ENCODE measurements at regions not wholly inside any gene's neighbourhood (a gene's known extent, or its start where the extent isn't known, plus 50 kb on each side); places are given as distances from the start of the nearest gene placed in this dataset.

GRCh38 chr20:40547483-40548091, 141.4 kb downstream of the MAFB start:
- no peak for DNase-seq (ENCODE audit: extremely low read depth, low read depth)
- TF ChIP-seq, protein P1, sequence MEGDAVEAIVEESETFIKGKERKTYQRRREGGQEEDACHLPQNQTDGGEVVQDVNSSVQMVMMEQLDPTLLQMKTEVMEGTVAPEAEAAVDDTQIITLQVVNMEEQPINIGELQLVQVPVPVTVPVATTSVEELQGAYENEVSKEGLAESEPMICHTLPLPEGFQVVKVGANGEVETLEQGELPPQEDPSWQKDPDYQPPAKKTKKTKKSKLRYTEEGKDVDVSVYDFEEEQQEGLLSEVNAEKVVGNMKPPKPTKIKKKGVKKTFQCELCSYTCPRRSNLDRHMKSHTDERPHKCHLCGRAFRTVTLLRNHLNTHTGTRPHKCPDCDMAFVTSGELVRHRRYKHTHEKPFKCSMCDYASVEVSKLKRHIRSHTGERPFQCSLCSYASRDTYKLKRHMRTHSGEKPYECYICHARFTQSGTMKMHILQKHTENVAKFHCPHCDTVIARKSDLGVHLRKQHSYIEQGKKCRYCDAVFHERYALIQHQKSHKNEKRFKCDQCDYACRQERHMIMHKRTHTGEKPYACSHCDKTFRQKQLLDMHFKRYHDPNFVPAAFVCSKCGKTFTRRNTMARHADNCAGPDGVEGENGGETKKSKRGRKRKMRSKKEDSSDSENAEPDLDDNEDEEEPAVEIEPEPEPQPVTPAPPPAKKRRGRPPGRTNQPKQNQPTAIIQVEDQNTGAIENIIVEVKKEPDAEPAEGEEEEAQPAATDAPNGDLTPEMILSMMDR (IDR thresholded peaks at IDR 0.05; ENCODE audit: low read depth, low read length): no peak

DNA sequence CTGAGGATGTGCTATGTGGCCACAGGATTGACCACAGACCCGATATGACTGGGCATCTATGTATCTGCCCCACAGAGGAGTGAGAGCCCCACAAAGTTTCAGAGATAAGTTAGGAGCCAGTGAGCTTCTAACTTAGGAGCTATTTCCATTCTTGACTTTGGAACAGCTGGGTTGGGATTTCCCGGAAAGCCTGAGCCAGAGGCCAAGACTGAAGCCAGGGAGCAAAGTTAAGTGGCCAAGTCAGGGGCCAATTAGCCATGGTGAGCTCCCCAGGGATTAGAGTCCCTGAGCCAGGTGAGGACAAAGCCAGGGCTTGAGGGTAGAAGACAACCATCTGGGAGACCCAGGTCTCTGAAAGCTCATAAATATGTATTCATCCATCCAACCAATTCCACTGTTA, 143.6 kb downstream of the MAFB start:
- TF ChIP-seq, protein P1 (IDR thresholded peaks at IDR 0.05; ENCODE audit: low read depth, low read length): no peak
- no peak for DNase-seq (ENCODE audit: extremely low read depth, low read depth)

DNA sequence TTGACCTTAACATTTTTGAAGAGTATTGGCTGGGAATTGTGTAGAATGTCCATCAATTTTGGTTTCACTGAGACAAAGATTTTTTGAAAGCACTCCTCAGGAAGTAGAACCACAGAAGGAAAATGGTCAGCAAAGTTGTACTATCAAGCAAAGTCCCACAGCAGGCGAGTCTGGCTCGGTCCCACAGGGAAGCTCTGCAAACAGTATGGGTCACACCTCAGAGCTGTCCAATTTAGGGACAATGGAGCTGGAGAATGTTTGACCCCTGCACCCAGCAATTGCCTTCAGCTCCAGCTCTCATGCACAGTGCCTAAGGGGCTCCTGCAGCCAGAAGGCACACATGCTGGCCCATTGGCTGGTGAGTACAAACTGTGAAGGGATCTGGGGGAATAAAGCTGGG, 147.0 kb downstream of the MAFB start:
- TF ChIP-seq, protein P1 (IDR thresholded peaks at IDR 0.05; ENCODE audit: low read depth, low read length): no peak
- no peak for DNase-seq (ENCODE audit: extremely low read depth, low read depth)

GRCh38 chr20:40540166-40540565, 148.9 kb downstream of the MAFB start:
- TF ChIP-seq, protein P1 (IDR thresholded peaks at IDR 0.05; ENCODE audit: low read depth, low read length): no peak
- no peak for DNase-seq (ENCODE audit: extremely low read depth, low read depth)

GRCh38 chr20:40538131-40538530, 150.9 kb downstream of the MAFB start:
- no peak for DNase-seq (ENCODE audit: extremely low read depth, low read depth)
- TF ChIP-seq, protein P1 (IDR thresholded peaks at IDR 0.05; ENCODE audit: low read depth, low read length): no peak

DNA sequence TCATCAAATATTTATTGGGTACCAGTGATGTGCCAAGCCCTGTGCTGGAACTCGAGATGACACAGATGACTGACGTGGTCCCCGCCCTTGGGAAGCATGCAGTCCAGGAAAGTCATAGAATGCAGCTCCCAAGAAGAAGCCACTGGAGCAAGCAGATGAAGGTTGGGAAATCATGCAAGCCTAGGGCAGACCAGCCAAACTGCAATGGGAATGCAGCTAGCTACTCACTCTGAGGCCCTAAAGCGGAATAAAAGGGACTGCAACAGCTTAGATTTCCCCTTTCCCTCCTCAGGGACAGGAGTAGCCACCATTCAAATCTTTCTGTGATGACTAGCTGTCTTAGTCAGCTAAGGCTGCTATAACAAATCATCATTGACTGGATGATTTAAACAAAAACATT, 152.2 kb downstream of the MAFB start:
- no peak for DNase-seq (ENCODE audit: extremely low read depth, low read depth)
- TF ChIP-seq, protein P1 (IDR thresholded peaks at IDR 0.05; ENCODE audit: low read depth, low read length): no peak

DNA sequence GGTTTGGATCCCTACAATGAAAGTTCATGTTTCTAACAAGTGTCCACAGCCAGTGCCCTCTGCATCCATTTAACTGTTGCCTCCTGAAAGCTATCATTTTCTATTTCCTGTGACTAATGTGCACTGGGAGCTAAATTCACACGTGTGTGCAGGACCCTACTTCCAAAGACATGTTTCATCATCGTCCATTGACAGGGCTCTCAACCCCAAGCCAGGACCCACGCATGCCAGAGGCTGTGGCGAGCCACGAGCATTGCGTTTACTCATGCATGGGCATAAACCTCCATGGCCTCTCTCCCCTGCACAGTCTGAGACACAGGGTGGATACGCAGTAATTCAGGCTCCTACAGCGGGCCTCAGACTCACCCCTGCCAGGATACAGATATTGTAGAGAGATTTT, 153.2 kb downstream of the MAFB start:
- no peak for DNase-seq (ENCODE audit: extremely low read depth, low read depth)
- TF ChIP-seq, protein P1 (IDR thresholded peaks at IDR 0.05; ENCODE audit: low read depth, low read length): no peak
